WERI-Rb-1 (cell line): ENCODE measurements at regions not wholly inside any gene's neighbourhood (a gene's known extent, or its start where the extent isn't known, plus 50 kb on each side); places are given as distances from the start of the nearest gene placed in this dataset.

Source experiments
- DNase-seq: peaks from one replicate; pipeline ENCODE4 v3.0.0-alpha.2; 2020
- H3K27ac ChIP-seq: fragments of 250-450 bp; sonication (Bioruptor Pico); 2 replicates; pipeline ENCODE4 v1.5.1; 2020; ENCODE audit warnings: mild to moderate bottlenecking, moderate library complexity
- H3K27me3 ChIP-seq: fragments of 250-450 bp; sonication (Bioruptor Pico); 2 replicates; pipeline ENCODE4 v1.5.1; 2021; ENCODE audit warnings: mild to moderate bottlenecking, low read depth, moderate library complexity; ENCODE audit not compliant: insufficient read depth, severe bottlenecking
- H3K36me3 ChIP-seq: fragments of 250-450 bp; sonication (Bioruptor Pico); 2 replicates; pipeline ENCODE4 v1.5.1; 2020; ENCODE audit warnings: mild to moderate bottlenecking, moderate library complexity
- H3K4me3 ChIP-seq: 2 replicates; pipeline ENCODE4 v1.5.1; 2011; ENCODE audit warnings: low read depth, mild to moderate bottlenecking, control low read depth, low read length
- H3K9me3 ChIP-seq: fragments of 250-450 bp; sonication (Bioruptor Pico); 2 replicates; pipeline ENCODE4 v1.5.1; 2021; ENCODE audit warnings: mild to moderate bottlenecking, moderate library complexity; ENCODE audit not compliant: severe bottlenecking
- CTCF ChIP-seq: IDR thresholded peaks from 2 replicates; pipeline ENCODE4 v1.5.1; 2011; ENCODE audit warnings: low read depth, mild to moderate bottlenecking, control low read depth, inconsistent platforms, low read length

- no peaks in the 10 kb centered on the region for H3K36me3 ChIP-seq
- no peaks in the 10 kb centered on the region for H3K27me3 ChIP-seq
- no peaks in the 10 kb centered on the region for H3K9me3 ChIP-seq
- DNase-seq = no peak
- H3K27ac ChIP-seq = no peak overlapping the region
- H3K4me3 ChIP-seq = no peak overlapping the region
- no peak for TF ChIP-seq CTCF
Measured at GRCh38 chr9:10773136-10773535, 160.3 kb upstream of the PTPRD start.

GRCh38 chr9:10774051-10774450 lies 161.2 kb upstream of the PTPRD start:
- no peak overlapping the region for H3K27ac ChIP-seq
- no peaks in the 10 kb centered on the region for H3K36me3 ChIP-seq
- H3K27me3 ChIP-seq = no peaks in the 10 kb centered on the region
- DNase-seq = no peak
- TF ChIP-seq CTCF = no peak
- H3K4me3 ChIP-seq = no peak overlapping the region
- no peaks in the 10 kb centered on the region for H3K9me3 ChIP-seq

GRCh38 chr9:10785255-10785654 lies 172.5 kb upstream of the PTPRD start:
- Histone ChIP-seq H3K36me3 (no peaks in the 10 kb centered on the region), H3K27me3 (no peaks in the 10 kb centered on the region), H3K9me3 (no peaks in the 10 kb centered on the region), H3K27ac (no peak overlapping the region), H3K4me3 (no peak overlapping the region)
- no peak for TF ChIP-seq CTCF
- no peak for DNase-seq

GRCh38 chr9:10793306-10793705 lies 180.5 kb upstream of the PTPRD start:
- no peaks in the 10 kb centered on the region for H3K9me3 ChIP-seq
- H3K36me3 ChIP-seq = no peaks in the 10 kb centered on the region
- no peak overlapping the region for H3K4me3 ChIP-seq
- TF ChIP-seq CTCF = no peak
- H3K27ac ChIP-seq = no peak overlapping the region
- no peak for DNase-seq
- H3K27me3 ChIP-seq = no peaks in the 10 kb centered on the region

- H3K36me3 ChIP-seq = no peaks in the 10 kb centered on the region
- no peaks in the 10 kb centered on the region for H3K9me3 ChIP-seq
- no peaks in the 10 kb centered on the region for H3K27me3 ChIP-seq
- TF ChIP-seq CTCF = no peak
- no peak overlapping the region for H3K4me3 ChIP-seq
- no peak overlapping the region for H3K27ac ChIP-seq
- no peak for DNase-seq
Measured at GRCh38 chr9:10804486-10804885, 191.7 kb upstream of the PTPRD start.

GRCh38 chr9:10806868-10807267 lies 194.1 kb upstream of the PTPRD start:
- H3K9me3 ChIP-seq = no peaks in the 10 kb centered on the region
- no peaks in the 10 kb centered on the region for H3K36me3 ChIP-seq
- DNase-seq = no peak
- H3K27me3 ChIP-seq = no peaks in the 10 kb centered on the region
- H3K4me3 ChIP-seq = no peak overlapping the region
- no peak for TF ChIP-seq CTCF
- no peak overlapping the region for H3K27ac ChIP-seq
